ENCODE measurements at regions not wholly inside any gene's neighbourhood (a gene's known extent, or its start where the extent isn't known, plus 50 kb on each side); places are given as distances from the start of the nearest gene placed in this dataset.

- no peak overlapping the region for H3K4me3 ChIP-seq (ENCODE audit: low read depth, low read length)
- DNase-seq (ENCODE audit: low read depth) = no peak
- TF ChIP-seq CTCF (IDR thresholded peaks at IDR 0.05; ENCODE audit: insufficient read depth, low read depth, low read length, missing control alignments) = no peak
These were observed 73.9 kb upstream of the HGFAC start for GRCh38 chr4:3367866-3368265.

GRCh38 chr4:3368334-3368733 is 73.4 kb upstream of the HGFAC start:
- TF ChIP-seq CTCF (IDR thresholded peaks at IDR 0.05; ENCODE audit: insufficient read depth, low read depth, low read length, missing control alignments) = no peak

GRCh38 chr4:3368841-3369760 is 72.7 kb upstream of the HGFAC start:
- no peak overlapping the region for H3K4me3 ChIP-seq (ENCODE audit: low read depth, low read length)
- DNase-seq (ENCODE audit: low read depth) = no peak
- no peak for TF ChIP-seq CTCF (IDR thresholded peaks at IDR 0.05; ENCODE audit: insufficient read depth, low read depth, low read length, missing control alignments)

More at GRCh38 chr4:3368334-3368733, 73.4 kb upstream of the HGFAC start:
- no peak overlapping the region for H3K4me3 ChIP-seq (ENCODE audit: low read depth, low read length)
- DNase-seq (ENCODE audit: low read depth) = no peak

- H3K4me3 ChIP-seq (ENCODE audit: low read depth, low read length) = no peak overlapping the region
- TF ChIP-seq CTCF (IDR thresholded peaks at IDR 0.05; ENCODE audit: insufficient read depth, low read depth, low read length, missing control alignments) = no peak
- peak; percentile 62 for DNase-seq (ENCODE audit: low read depth)
These were observed 71.7 kb upstream of the HGFAC start for GRCh38 chr4:3369781-3370674.

GRCh38 chr4:3371033-3372001 is 70.5 kb upstream of the HGFAC start:
- DNase-seq (ENCODE audit: low read depth) = no peak
- no peak overlapping the region for H3K4me3 ChIP-seq (ENCODE audit: low read depth, low read length)
- no peak for TF ChIP-seq CTCF (IDR thresholded peaks at IDR 0.05; ENCODE audit: insufficient read depth, low read depth, low read length, missing control alignments)

All from GM12865 (cell line).